ENCODE measurements at regions not wholly inside any gene's neighbourhood (a gene's known extent, or its start where the extent isn't known, plus 50 kb on each side); places are given as distances from the start of the nearest gene placed in this dataset.
"Not testable (repeated sequence)": the region's sequence is repeated elsewhere in the genome, so short reads cannot be mapped to it uniquely, and the experiment has no call there.

GRCh38 chr18:77373730-77374445 lies 124.2 kb downstream of the GALR1 start:
- no peak for DNase-seq

- DNase-seq: no peak
These were observed 124.8 kb downstream of the GALR1 start for GRCh38 chr18:77374446-77374805.

- DNase-seq: no peak
These were observed 126.5 kb downstream of the GALR1 start for GRCh38 chr18:77376043-77376732.

- no peak for DNase-seq
These were observed 127.1 kb downstream of the GALR1 start for GRCh38 chr18:77376733-77377094.

GRCh38 chr18:77377813-77378212 lies 128.2 kb downstream of the GALR1 start:
- no peak for DNase-seq

GRCh38 chr18:77379976-77380509 lies 130.4 kb downstream of the GALR1 start:
- no peak for DNase-seq

- DNase-seq: no peak
These were observed 131.0 kb downstream of the GALR1 start for GRCh38 chr18:77380695-77381094.

GRCh38 chr18:77392321-77392720 lies 142.7 kb downstream of the GALR1 start:
- no peak for DNase-seq

GRCh38 chr18:77393519-77393918 lies 143.9 kb downstream of the GALR1 start:
- no peak for DNase-seq

- DNase-seq: no peak
These were observed 146.3 kb downstream of the GALR1 start for GRCh38 chr18:77395953-77396352.

- DNase-seq: no peak
These were observed 147.4 kb downstream of the GALR1 start for GRCh38 chr18:77397056-77397455.

GRCh38 chr18:77397617-77398016 lies 148.0 kb downstream of the GALR1 start:
- DNase-seq: no peak

GRCh38 chr18:77400561-77400960 lies 150.9 kb downstream of the GALR1 start:
- DNase-seq: no peak

GRCh38 chr18:77401173-77401572 lies 151.5 kb downstream of the GALR1 start:
- no peak for DNase-seq

- DNase-seq: no peak
These were observed 154.4 kb downstream of the GALR1 start for GRCh38 chr18:77403969-77404535.

GRCh38 chr18:77405096-77405495 lies 155.4 kb downstream of the GALR1 start:
- DNase-seq: no peak

GRCh38 chr18:77407733-77408132 lies 158.1 kb downstream of the GALR1 start:
- no peak for DNase-seq

- DNase-seq: not testable (repeated sequence)
These were observed 171.9 kb downstream of the GALR1 start for GRCh38 chr18:77421546-77421945.

GRCh38 chr18:77422974-77423867 lies 173.6 kb downstream of the GALR1 start:
- DNase-seq: no peak

- no peak for DNase-seq
These were observed 183.4 kb downstream of the GALR1 start for GRCh38 chr18:77433076-77433475.

GRCh38 chr18:77439888-77440287 lies 190.2 kb downstream of the GALR1 start:
- DNase-seq: no peak

- no peak for DNase-seq
These were observed 192.7 kb downstream of the GALR1 start for GRCh38 chr18:77442393-77442792.

- no peak for DNase-seq
These were observed 194.7 kb downstream of the GALR1 start for GRCh38 chr18:77444385-77444784.
